ENCODE measurements at regions not wholly inside any gene's neighbourhood (a gene's known extent, or its start where the extent isn't known, plus 50 kb on each side); places are given as distances from the start of the nearest gene placed in this dataset.

DNA sequence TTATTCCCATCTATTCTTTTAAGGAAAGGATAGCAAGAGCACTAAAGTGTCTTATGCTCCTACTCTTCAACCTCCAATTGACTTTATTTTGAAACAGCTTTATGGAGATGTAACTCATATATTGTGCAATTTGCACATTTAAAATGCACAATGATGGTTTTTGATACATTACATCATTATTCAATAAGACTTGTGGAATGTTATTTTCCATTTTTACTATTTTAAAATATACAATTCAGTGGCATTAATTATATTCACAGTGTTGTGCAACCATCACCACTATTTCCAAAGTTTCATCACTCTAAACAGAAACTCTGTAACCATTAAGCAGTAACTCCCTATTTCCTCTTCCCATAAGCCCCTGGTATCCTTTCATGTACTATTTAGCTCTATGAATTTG is 489.8 kb downstream of the NEBL start:
- no peak overlapping the region for H3K27ac ChIP-seq (ENCODE audit: low read depth, low read length)
- no peak overlapping the region for H3K4me3 ChIP-seq (ENCODE audit: low read depth, low read length)
- H3K27me3 ChIP-seq (ENCODE audit: insufficient read depth, low read length) = no peaks in the 10 kb centered on the region

DNA sequence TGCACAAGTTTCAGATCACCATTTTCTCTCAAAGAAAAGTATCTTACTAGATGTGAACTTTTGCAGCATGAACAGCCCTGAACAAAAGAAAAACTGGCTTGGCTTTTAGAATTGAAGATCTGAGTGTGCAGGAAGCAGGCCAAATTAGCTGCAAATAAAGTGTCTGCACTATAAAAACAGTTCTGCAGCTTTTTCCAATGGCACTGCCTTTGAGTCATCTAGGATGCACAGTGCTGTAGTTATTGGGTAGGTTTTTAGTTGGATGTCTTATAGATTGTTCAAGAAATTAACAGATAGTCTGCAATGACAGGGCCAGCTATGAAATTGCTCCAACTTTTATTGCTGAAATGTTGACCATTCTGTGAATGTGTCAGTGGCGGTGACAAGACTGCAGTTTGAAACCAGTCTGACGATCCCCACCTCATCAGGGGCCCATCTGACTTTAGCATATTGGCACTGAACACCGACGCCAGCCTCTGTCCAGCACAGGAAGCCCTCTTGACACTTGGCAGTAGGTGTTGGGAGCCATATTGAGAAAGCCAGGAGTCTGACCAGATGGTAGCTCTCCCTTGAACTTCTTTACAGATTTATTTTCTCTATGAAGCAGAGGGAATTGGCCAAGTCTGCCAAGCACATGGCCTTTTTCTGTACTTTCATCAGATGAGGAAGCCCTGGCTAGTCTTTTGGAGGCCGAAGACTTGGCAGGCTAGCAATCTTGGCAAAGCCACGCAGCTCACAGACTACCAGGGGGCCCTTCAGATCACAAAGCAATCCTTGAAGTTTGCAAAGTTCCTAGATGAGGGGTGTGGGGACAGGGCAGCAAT is 490.6 kb downstream of the NEBL start:
- no peak overlapping the region for H3K4me3 ChIP-seq (ENCODE audit: low read depth, low read length)
- no peaks in the 10 kb centered on the region for H3K27me3 ChIP-seq (ENCODE audit: insufficient read depth, low read length)
- H3K79me2 ChIP-seq (ENCODE audit: control insufficient read depth, insufficient read depth, low read length, unreplicated experiment) = no peaks in the 10 kb centered on the region
- H2AFZ ChIP-seq (ENCODE audit: low read length, unreplicated experiment) = no peak overlapping the region
- H3K36me3 ChIP-seq (ENCODE audit: insufficient read depth, low read length) = no peaks in the 10 kb centered on the region
- no peak overlapping the region for H3K27ac ChIP-seq (ENCODE audit: low read depth, low read length)
- no peaks in the 10 kb centered on the region for H3K4me1 ChIP-seq (ENCODE audit: control insufficient read depth, insufficient read depth, low read length, unreplicated experiment)

More for the DNA sequence above, 489.8 kb downstream of the NEBL start:
- Histone ChIP-seq H2AFZ (ENCODE audit: low read length, unreplicated experiment) (no peak overlapping the region), H3K79me2 (ENCODE audit: control insufficient read depth, insufficient read depth, low read length, unreplicated experiment) (no peaks in the 10 kb centered on the region), H3K4me1 (ENCODE audit: control insufficient read depth, insufficient read depth, low read length, unreplicated experiment) (no peaks in the 10 kb centered on the region), H3K36me3 (ENCODE audit: insufficient read depth, low read length) (no peaks in the 10 kb centered on the region)

DNA sequence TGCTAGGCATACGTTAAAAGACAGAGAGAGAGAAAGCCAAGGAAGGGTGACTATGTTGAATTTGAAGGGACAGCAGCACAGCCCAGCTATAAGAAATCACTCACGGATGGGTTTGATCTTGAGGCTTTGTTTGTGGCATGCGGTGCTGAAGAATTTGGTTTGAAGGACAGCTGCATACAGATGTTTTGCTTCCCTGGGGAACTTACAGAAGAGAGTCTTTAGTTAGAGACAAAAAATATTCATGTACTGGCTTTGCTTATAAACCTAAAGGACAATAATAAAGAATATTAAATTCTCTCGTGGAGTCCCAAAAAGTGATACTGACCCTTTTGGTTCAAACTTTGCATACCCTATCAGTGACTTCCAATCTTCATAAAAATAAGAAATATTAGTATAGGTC is 491.4 kb downstream of the NEBL start:
- no peaks in the 10 kb centered on the region for H3K36me3 ChIP-seq (ENCODE audit: insufficient read depth, low read length)
- H3K27ac ChIP-seq (ENCODE audit: low read depth, low read length) = no peak overlapping the region
- no peaks in the 10 kb centered on the region for H3K4me1 ChIP-seq (ENCODE audit: control insufficient read depth, insufficient read depth, low read length, unreplicated experiment)
- H3K27me3 ChIP-seq (ENCODE audit: insufficient read depth, low read length) = no peaks in the 10 kb centered on the region
- H3K79me2 ChIP-seq (ENCODE audit: control insufficient read depth, insufficient read depth, low read length, unreplicated experiment) = no peaks in the 10 kb centered on the region
- no peak overlapping the region for H2AFZ ChIP-seq (ENCODE audit: low read length, unreplicated experiment)
- no peak overlapping the region for H3K4me3 ChIP-seq (ENCODE audit: low read depth, low read length)

DNA sequence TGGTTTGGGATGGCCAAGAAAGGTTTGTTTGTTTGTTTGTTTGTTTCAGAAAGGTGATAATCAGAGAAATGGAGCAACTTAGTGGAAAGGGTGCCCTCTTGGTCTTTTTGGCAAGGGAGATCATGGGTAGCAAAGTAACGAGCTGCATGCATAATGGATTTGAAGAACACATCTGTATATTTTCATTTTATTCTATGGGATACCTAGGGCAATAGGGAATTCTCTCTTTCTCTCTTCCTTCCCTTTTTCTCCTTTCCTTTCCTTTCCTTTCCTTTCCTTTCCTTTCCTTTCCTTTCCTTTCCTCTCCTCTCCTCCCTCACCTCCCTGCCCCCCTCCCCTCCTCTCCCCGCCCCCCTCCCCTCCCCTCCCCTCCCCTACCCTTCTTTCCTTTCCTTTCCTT is 492.1 kb downstream of the NEBL start:
- H3K79me2 ChIP-seq (ENCODE audit: control insufficient read depth, insufficient read depth, low read length, unreplicated experiment) = no peaks in the 10 kb centered on the region
- H3K36me3 ChIP-seq (ENCODE audit: insufficient read depth, low read length) = no peaks in the 10 kb centered on the region
- H3K4me1 ChIP-seq (ENCODE audit: control insufficient read depth, insufficient read depth, low read length, unreplicated experiment) = no peaks in the 10 kb centered on the region

DNA sequence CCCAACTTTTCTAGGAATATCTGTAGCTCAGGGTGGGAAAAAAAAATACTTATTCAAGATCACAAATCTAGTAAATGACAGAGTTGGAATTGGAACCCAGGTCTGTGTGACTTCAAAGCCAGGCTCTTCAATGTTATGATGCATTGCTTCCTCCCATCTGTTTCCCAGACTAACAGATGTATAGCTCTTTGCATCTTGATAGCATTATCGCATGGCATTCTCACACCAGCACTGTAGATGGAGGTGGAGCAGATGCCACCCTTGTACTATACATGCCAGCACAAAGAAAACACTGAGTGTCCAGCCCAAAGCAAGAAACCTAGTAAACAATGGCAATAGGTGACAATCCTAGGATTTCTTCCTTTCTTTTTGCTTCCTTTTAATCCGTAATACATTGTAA is 497.3 kb downstream of the NEBL start:
- no peaks in the 10 kb centered on the region for H3K4me1 ChIP-seq (ENCODE audit: control insufficient read depth, insufficient read depth, low read length, unreplicated experiment)
- no peaks in the 10 kb centered on the region for H3K27me3 ChIP-seq (ENCODE audit: insufficient read depth, low read length)
- no peak overlapping the region for H3K4me3 ChIP-seq (ENCODE audit: low read depth, low read length)
- H3K27ac ChIP-seq (ENCODE audit: low read depth, low read length) = no peak overlapping the region
- H3K79me2 ChIP-seq (ENCODE audit: control insufficient read depth, insufficient read depth, low read length, unreplicated experiment) = no peaks in the 10 kb centered on the region
- no peak overlapping the region for H2AFZ ChIP-seq (ENCODE audit: low read length, unreplicated experiment)
- no peaks in the 10 kb centered on the region for H3K36me3 ChIP-seq (ENCODE audit: insufficient read depth, low read length)

More for the DNA sequence above, 492.1 kb downstream of the NEBL start:
- H2AFZ ChIP-seq (ENCODE audit: low read length, unreplicated experiment) = no peak overlapping the region
- H3K27ac ChIP-seq (ENCODE audit: low read depth, low read length) = no peak overlapping the region
- no peak overlapping the region for H3K4me3 ChIP-seq (ENCODE audit: low read depth, low read length)
- H3K27me3 ChIP-seq (ENCODE audit: insufficient read depth, low read length) = no peaks in the 10 kb centered on the region

DNA sequence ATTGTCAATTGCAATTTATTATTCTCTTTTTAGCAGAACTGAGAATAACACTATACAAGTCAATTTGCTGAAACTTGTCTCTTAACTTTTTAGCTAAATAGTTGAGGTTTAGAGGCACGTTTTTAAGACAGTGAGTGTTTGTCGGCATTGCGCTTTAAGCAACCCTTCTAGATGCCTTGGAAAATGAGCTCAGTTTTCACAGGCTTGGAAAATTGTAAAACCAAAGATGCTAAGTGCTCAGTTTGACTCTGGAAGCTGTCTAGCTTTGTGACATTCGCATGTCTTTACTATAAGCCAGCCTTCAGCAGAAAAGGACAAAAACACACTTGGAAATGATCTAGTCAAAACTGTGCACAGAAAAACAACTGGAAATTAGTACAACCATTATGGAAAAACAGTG is 500.4 kb downstream of the NEBL start:
- no peaks in the 10 kb centered on the region for H3K79me2 ChIP-seq (ENCODE audit: control insufficient read depth, insufficient read depth, low read length, unreplicated experiment)
- no peaks in the 10 kb centered on the region for H3K4me1 ChIP-seq (ENCODE audit: control insufficient read depth, insufficient read depth, low read length, unreplicated experiment)
- H3K36me3 ChIP-seq (ENCODE audit: insufficient read depth, low read length) = no peaks in the 10 kb centered on the region
- no peaks in the 10 kb centered on the region for H3K27me3 ChIP-seq (ENCODE audit: insufficient read depth, low read length)
- no peak overlapping the region for H3K4me3 ChIP-seq (ENCODE audit: low read depth, low read length)
- no peak overlapping the region for H3K27ac ChIP-seq (ENCODE audit: low read depth, low read length)
- no peak overlapping the region for H2AFZ ChIP-seq (ENCODE audit: low read length, unreplicated experiment)

DNA sequence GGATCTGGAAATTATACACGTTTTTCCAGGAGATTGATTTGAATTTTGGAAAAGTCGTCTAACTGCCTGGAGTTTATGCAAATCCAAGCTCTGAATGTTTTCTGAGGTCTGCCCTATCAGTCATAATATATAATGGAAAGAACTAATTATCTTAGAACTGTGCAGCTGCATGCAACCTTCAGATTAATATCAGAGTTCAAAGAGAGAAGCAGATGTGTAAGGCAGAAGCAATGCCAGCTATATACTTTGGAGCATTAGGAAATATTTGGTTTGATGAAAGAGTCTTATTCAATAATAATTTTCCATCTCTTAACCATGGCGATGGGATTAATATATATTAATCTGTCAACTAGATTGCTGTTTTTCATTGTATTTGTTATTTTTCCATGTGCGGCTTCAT is 500.9 kb downstream of the NEBL start:
- Histone ChIP-seq H3K4me1 (ENCODE audit: control insufficient read depth, insufficient read depth, low read length, unreplicated experiment) (no peaks in the 10 kb centered on the region), H2AFZ (ENCODE audit: low read length, unreplicated experiment) (no peak overlapping the region), H3K36me3 (ENCODE audit: insufficient read depth, low read length) (no peaks in the 10 kb centered on the region), H3K27me3 (ENCODE audit: insufficient read depth, low read length) (no peaks in the 10 kb centered on the region), H3K4me3 (ENCODE audit: low read depth, low read length) (no peak overlapping the region), H3K79me2 (ENCODE audit: control insufficient read depth, insufficient read depth, low read length, unreplicated experiment) (no peaks in the 10 kb centered on the region), H3K27ac (ENCODE audit: low read depth, low read length) (no peak overlapping the region)

DNA sequence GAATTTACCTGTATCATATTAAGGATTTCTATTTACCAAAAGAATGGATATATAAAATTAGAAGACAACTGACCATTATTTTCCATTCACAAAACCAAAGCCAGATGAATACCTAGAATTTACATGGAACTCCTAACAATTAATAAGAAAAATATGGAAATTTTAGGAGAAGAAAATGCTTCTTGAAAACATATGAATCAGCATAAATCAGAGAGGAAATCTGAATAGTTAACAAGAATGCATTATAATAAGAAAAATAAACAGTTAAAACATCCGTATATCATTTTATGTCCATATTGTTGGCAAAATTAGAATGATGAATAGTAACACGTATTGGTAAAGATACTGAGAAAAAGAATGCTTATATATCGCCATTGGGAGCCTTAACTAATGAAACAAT is 505.5 kb downstream of the NEBL start:
- H3K36me3 ChIP-seq (ENCODE audit: insufficient read depth, low read length) = no peaks in the 10 kb centered on the region
- H3K4me1 ChIP-seq (ENCODE audit: control insufficient read depth, insufficient read depth, low read length, unreplicated experiment) = no peaks in the 10 kb centered on the region
- no peaks in the 10 kb centered on the region for H3K79me2 ChIP-seq (ENCODE audit: control insufficient read depth, insufficient read depth, low read length, unreplicated experiment)
- H3K27me3 ChIP-seq (ENCODE audit: insufficient read depth, low read length) = no peaks in the 10 kb centered on the region
- no peak overlapping the region for H2AFZ ChIP-seq (ENCODE audit: low read length, unreplicated experiment)
- H3K27ac ChIP-seq (ENCODE audit: low read depth, low read length) = no peak overlapping the region
- H3K4me3 ChIP-seq (ENCODE audit: low read depth, low read length) = no peak overlapping the region

DNA sequence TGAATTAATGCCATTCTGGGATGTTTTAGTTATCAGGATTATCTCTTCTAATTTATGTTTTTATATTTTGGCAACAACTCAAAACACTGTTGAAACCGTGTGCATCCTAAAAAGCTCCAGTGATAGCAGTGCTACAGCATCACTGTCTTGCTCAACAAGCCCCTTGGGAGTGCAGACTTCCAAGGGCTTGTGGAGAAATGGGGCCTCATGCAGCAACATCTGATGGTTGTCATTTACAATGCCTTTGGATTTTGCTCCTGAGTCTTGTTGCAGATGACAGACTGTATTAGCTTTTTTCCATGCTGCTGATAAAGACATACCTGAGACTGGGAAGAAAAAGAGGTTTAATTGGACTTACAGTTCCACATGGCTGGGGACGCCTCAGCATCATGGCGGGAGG is 515.4 kb downstream of the NEBL start:
- Histone ChIP-seq H3K27me3 (ENCODE audit: insufficient read depth, low read length) (no peaks in the 10 kb centered on the region), H3K27ac (ENCODE audit: low read depth, low read length) (no peak overlapping the region), H3K79me2 (ENCODE audit: control insufficient read depth, insufficient read depth, low read length, unreplicated experiment) (no peaks in the 10 kb centered on the region), H3K4me1 (ENCODE audit: control insufficient read depth, insufficient read depth, low read length, unreplicated experiment) (no peaks in the 10 kb centered on the region), H3K36me3 (ENCODE audit: insufficient read depth, low read length) (no peaks in the 10 kb centered on the region), H3K4me3 (ENCODE audit: low read depth, low read length) (no peak overlapping the region), H2AFZ (ENCODE audit: low read length, unreplicated experiment) (no peak overlapping the region)

DNA sequence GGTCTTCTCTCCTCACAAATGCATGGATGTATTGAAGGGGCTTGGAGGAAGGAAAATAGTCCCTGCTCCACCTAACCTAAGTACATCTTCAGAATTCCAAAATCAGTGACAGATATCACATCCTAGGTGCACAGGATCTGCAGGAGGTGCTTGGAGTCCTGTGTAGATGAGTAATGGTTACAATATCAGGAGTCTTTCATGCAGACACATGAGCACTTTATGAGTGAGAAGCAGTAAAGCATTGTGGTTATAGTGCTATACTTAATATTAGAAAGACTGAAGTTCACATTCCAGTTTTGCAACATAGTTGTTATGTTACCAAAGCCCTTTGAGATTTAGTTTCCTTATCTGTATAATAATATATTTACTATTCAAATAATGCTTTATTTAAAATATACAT is 516.7 kb downstream of the NEBL start:
- Histone ChIP-seq H3K27ac (ENCODE audit: low read depth, low read length) (no peak overlapping the region), H3K79me2 (ENCODE audit: control insufficient read depth, insufficient read depth, low read length, unreplicated experiment) (no peaks in the 10 kb centered on the region), H3K36me3 (ENCODE audit: insufficient read depth, low read length) (no peaks in the 10 kb centered on the region), H3K27me3 (ENCODE audit: insufficient read depth, low read length) (no peaks in the 10 kb centered on the region), H3K4me1 (ENCODE audit: control insufficient read depth, insufficient read depth, low read length, unreplicated experiment) (no peaks in the 10 kb centered on the region), H2AFZ (ENCODE audit: low read length, unreplicated experiment) (no peak overlapping the region), H3K4me3 (ENCODE audit: low read depth, low read length) (no peak overlapping the region)

DNA sequence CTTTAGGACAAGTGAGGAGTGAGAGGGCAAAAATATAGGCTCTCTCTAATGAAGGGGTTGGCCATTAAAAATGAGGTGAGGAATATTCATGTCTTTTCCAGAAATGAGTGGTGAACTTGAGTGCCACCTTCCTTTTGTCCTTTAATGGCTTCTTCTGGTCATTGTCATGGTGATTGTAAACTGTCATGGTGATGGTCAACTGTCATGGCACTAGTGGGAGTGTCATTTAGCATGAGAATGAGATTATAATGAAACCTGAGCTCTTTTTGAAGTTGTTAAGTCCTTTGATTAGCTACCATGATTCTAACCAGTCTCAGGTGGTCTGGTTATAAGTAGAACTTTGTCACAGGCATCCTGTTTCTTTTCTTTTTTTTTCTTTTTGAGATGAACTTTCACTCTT is 524.4 kb downstream of the NEBL start:
- Histone ChIP-seq H2AFZ (ENCODE audit: low read length, unreplicated experiment) (no peak overlapping the region), H3K36me3 (ENCODE audit: insufficient read depth, low read length) (no peaks in the 10 kb centered on the region), H3K27me3 (ENCODE audit: insufficient read depth, low read length) (no peaks in the 10 kb centered on the region), H3K4me1 (ENCODE audit: control insufficient read depth, insufficient read depth, low read length, unreplicated experiment) (no peaks in the 10 kb centered on the region), H3K27ac (ENCODE audit: low read depth, low read length) (no peak overlapping the region), H3K79me2 (ENCODE audit: control insufficient read depth, insufficient read depth, low read length, unreplicated experiment) (no peaks in the 10 kb centered on the region), H3K4me3 (ENCODE audit: low read depth, low read length) (no peak overlapping the region)

Data from ACC112 (cell line).